HEK293 (cell line): ENCODE measurements at regions not wholly inside any gene's neighbourhood (a gene's known extent, or its start where the extent isn't known, plus 50 kb on each side); places are given as distances from the start of the nearest gene placed in this dataset.
A peak's percentile ranks its signal among the peaks of the same experiment; 100 is the strongest.

Experiments
- CTCF ChIA-PET: fragments of 350-600 bp; formaldehyde crosslinking; extraction: SDS; loops from one replicate; lab custom pipeline; 2021; ENCODE audit warnings: antibody characterized with exemption; lab: Yijun Ruan, JAX
- POLR2A ChIA-PET: fragments of 300-600 bp; formaldehyde crosslinking; extraction: SDS; loops from one replicate; lab custom pipeline; 2020; ENCODE audit warnings: antibody characterized with exemption, inconsistent platforms; lab: Yijun Ruan, JAX
- H3K27ac ChIP-seq: fragments of 200-500 bp; sonication (Bioruptor generic); 2 replicates; pipeline ENCODE4 v1.5.1; 2014; ENCODE audit warnings: low read depth, low read length, control low read depth, inconsistent platforms; ENCODE audit errors: extremely low read depth
- H3K36me3 ChIP-seq, 2 experiments: fragments of 200-500 bp in 1 of 2; sonication (Bioruptor generic) in 1 of 2; 1 replicate in 1 of 2; 2 replicates in 1 of 2; pipeline ENCODE4 v1.5.1; 2014 to 2017; ENCODE audit warnings: inconsistent platforms in 2 of 2, low read length in 2 of 2; ENCODE audit not compliant: control insufficient read depth in 2 of 2, insufficient read depth in 1 of 2
- H3K4me1 ChIP-seq: fragments of 200-500 bp; sonication (Bioruptor generic); 2 replicates; pipeline ENCODE4 v1.5.1; 2014; ENCODE audit warnings: mild to moderate bottlenecking, low read length, inconsistent platforms; ENCODE audit not compliant: control insufficient read depth, insufficient read depth
- H3K4me3 ChIP-seq: 2 replicates; pipeline ENCODE4 v1.5.1; 2011; ENCODE audit warnings: low read depth, mild to moderate bottlenecking, control low read depth, low read length, moderate library complexity
- H3K9me3 ChIP-seq: fragments of 200-500 bp; sonication (Bioruptor generic); 2 replicates; pipeline ENCODE4 v1.5.1; 2014; ENCODE audit warnings: low read depth, low read length, inconsistent platforms; ENCODE audit not compliant: control insufficient read depth, insufficient read depth
- GFI1B ChIP-seq: fragments of 450-650 bp; formaldehyde crosslinking; IDR thresholded peaks from 2 replicates; pipeline ENCODE4 v1.5.1; 2016; ENCODE audit warnings: missing biosample characterization, missing genetic modification characterization
- GLI2 ChIP-seq: fragments of 450-650 bp; formaldehyde crosslinking; IDR thresholded peaks from 2 replicates; pipeline ENCODE4; 2017; ENCODE audit warnings: missing biosample characterization, missing genetic modification characterization, low read depth, borderline replicate concordance
- KLF10 ChIP-seq: fragments of 450-650 bp; IDR thresholded peaks from 2 replicates; pipeline ENCODE4 v1.5.1; 2018; ENCODE audit warnings: missing biosample characterization, mild to moderate bottlenecking, missing genetic modification characterization
- KLF16 ChIP-seq: fragments of 450-650 bp; formaldehyde crosslinking; IDR thresholded peaks from 2 replicates; pipeline ENCODE4 v1.5.1; 2017; ENCODE audit warnings: missing biosample characterization, missing genetic modification characterization
- MZF1 ChIP-seq: fragments of 450-650 bp; formaldehyde crosslinking; IDR thresholded peaks from 2 replicates; pipeline ENCODE4 v1.5.1; 2017; ENCODE audit warnings: missing biosample characterization, missing genetic modification characterization, borderline replicate concordance
- PRDM1 ChIP-seq: fragments of 450-650 bp; formaldehyde crosslinking; IDR thresholded peaks from 2 replicates; pipeline ENCODE4; 2016; ENCODE audit warnings: missing biosample characterization, missing genetic modification characterization
- ZBTB1 ChIP-seq: fragments of 450-650 bp; formaldehyde crosslinking; IDR thresholded peaks from 2 replicates; pipeline ENCODE4 v1.5.1; 2016; ENCODE audit warnings: missing biosample characterization, missing genetic modification characterization
- ZEB2 ChIP-seq: fragments of 450-650 bp; formaldehyde crosslinking; IDR thresholded peaks from 2 replicates; pipeline ENCODE4 v1.5.1; 2016; ENCODE audit warnings: missing biosample characterization, missing genetic modification characterization
- ZNF202 ChIP-seq: fragments of 450-650 bp; formaldehyde crosslinking; IDR thresholded peaks from 2 replicates; pipeline ENCODE4 v1.5.1; 2016; ENCODE audit warnings: missing biosample characterization, missing genetic modification characterization, borderline replicate concordance
- ZNF366 ChIP-seq: fragments of 450-650 bp; formaldehyde crosslinking; conservative IDR thresholded peaks from 2 replicates; pipeline ENCODE4 v1.5.1; 2016; ENCODE audit warnings: missing biosample characterization, missing genetic modification characterization
- ZNF391 ChIP-seq: fragments of 450-650 bp; formaldehyde crosslinking; IDR thresholded peaks from 2 replicates; pipeline ENCODE4 v1.5.1; 2016; ENCODE audit warnings: low read depth, missing biosample characterization, missing genetic modification characterization, borderline replicate concordance
- ZNF404 ChIP-seq: fragments of 450-650 bp; formaldehyde crosslinking; IDR thresholded peaks from 2 replicates; pipeline ENCODE4 v1.5.1; 2017; ENCODE audit warnings: missing biosample characterization, missing genetic modification characterization
- ZNF416 ChIP-seq: fragments of 450-650 bp; formaldehyde crosslinking; IDR thresholded peaks from 2 replicates; pipeline ENCODE4 v1.5.1; 2016; ENCODE audit warnings: missing biosample characterization, missing genetic modification characterization
- ZNF426 ChIP-seq: fragments of 450-650 bp; formaldehyde crosslinking; IDR thresholded peaks from 2 replicates; pipeline ENCODE4 v1.5.1; 2017; ENCODE audit warnings: missing biosample characterization, missing genetic modification characterization, mild to moderate bottlenecking, inconsistent platforms, moderate library complexity
- ZNF514 ChIP-seq: fragments of 450-650 bp; formaldehyde crosslinking; IDR thresholded peaks from 2 replicates; pipeline ENCODE4 v1.5.1; 2016; ENCODE audit warnings: missing biosample characterization, missing genetic modification characterization
- ZNF560 ChIP-seq: fragments of 450-650 bp; formaldehyde crosslinking; IDR thresholded peaks from 2 replicates; pipeline ENCODE4 v1.5.1; 2017; ENCODE audit warnings: missing biosample characterization, missing genetic modification characterization, borderline replicate concordance
- ZNF654 ChIP-seq: fragments of 450-650 bp; formaldehyde crosslinking; IDR thresholded peaks from 2 replicates; pipeline ENCODE4 v1.5.1; 2016; ENCODE audit warnings: low read depth, missing biosample characterization, missing genetic modification characterization
- ZNF664 ChIP-seq: fragments of 450-650 bp; formaldehyde crosslinking; IDR thresholded peaks from 2 replicates; pipeline ENCODE4 v1.5.1; 2016; ENCODE audit warnings: missing biosample characterization, missing genetic modification characterization
- ZNF768 ChIP-seq: fragments of 450-650 bp; formaldehyde crosslinking; IDR thresholded peaks from 2 replicates; pipeline ENCODE4 v1.5.1; 2018; ENCODE audit warnings: missing biosample characterization, mild to moderate bottlenecking, missing genetic modification characterization
- ZSCAN4 ChIP-seq: fragments of 450-650 bp; formaldehyde crosslinking; IDR thresholded peaks from 2 replicates; pipeline ENCODE4 v1.5.1; 2017; ENCODE audit warnings: missing biosample characterization, missing genetic modification characterization
- TF ChIP-seq, protein P1 (sequence below): fragments of 450-650 bp; formaldehyde crosslinking; IDR thresholded peaks from 2 replicates; pipeline ENCODE4 v1.5.1; 2016; ENCODE audit warnings: missing biosample characterization, missing genetic modification characterization, borderline replicate concordance
- TF ChIP-seq, protein P2 (sequence below): fragments of 450-650 bp; formaldehyde crosslinking; IDR thresholded peaks from 2 replicates; pipeline ENCODE4 v1.5.1; 2016; ENCODE audit warnings: missing biosample characterization, missing genetic modification characterization
- TF ChIP-seq, protein P3 (sequence below): fragments of 450-650 bp; IDR thresholded peaks from 2 replicates; pipeline ENCODE4 v1.5.1; 2018; ENCODE audit warnings: missing biosample characterization, missing genetic modification characterization

- TF ChIP-seq, protein P1, sequence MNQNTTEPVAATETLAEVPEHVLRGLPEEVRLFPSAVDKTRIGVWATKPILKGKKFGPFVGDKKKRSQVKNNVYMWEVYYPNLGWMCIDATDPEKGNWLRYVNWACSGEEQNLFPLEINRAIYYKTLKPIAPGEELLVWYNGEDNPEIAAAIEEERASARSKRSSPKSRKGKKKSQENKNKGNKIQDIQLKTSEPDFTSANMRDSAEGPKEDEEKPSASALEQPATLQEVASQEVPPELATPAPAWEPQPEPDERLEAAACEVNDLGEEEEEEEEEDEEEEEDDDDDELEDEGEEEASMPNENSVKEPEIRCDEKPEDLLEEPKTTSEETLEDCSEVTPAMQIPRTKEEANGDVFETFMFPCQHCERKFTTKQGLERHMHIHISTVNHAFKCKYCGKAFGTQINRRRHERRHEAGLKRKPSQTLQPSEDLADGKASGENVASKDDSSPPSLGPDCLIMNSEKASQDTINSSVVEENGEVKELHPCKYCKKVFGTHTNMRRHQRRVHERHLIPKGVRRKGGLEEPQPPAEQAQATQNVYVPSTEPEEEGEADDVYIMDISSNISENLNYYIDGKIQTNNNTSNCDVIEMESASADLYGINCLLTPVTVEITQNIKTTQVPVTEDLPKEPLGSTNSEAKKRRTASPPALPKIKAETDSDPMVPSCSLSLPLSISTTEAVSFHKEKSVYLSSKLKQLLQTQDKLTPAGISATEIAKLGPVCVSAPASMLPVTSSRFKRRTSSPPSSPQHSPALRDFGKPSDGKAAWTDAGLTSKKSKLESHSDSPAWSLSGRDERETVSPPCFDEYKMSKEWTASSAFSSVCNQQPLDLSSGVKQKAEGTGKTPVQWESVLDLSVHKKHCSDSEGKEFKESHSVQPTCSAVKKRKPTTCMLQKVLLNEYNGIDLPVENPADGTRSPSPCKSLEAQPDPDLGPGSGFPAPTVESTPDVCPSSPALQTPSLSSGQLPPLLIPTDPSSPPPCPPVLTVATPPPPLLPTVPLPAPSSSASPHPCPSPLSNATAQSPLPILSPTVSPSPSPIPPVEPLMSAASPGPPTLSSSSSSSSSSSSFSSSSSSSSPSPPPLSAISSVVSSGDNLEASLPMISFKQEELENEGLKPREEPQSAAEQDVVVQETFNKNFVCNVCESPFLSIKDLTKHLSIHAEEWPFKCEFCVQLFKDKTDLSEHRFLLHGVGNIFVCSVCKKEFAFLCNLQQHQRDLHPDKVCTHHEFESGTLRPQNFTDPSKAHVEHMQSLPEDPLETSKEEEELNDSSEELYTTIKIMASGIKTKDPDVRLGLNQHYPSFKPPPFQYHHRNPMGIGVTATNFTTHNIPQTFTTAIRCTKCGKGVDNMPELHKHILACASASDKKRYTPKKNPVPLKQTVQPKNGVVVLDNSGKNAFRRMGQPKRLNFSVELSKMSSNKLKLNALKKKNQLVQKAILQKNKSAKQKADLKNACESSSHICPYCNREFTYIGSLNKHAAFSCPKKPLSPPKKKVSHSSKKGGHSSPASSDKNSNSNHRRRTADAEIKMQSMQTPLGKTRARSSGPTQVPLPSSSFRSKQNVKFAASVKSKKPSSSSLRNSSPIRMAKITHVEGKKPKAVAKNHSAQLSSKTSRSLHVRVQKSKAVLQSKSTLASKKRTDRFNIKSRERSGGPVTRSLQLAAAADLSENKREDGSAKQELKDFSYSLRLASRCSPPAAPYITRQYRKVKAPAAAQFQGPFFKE: no peak
- TF ChIP-seq ZNF391 (no peak), ZNF426 (tag by site-specific recombination) (no peak), ZSCAN4 (tag by site-specific recombination) (no peak), KLF16 (tag by site-specific recombination) (no peak)
Observed at GRCh38 chr13:87570669-87571068, 100.5 kb upstream of the SLITRK5 start (continued).

- no peaks in the 10 kb centered on the region for H3K9me3 ChIP-seq
- no peaks in the 10 kb centered on the region for H3K36me3 ChIP-seq
- ChIA-PET POLR2A (no interaction called here), CTCF (no interaction called here)
- H3K4me3 ChIP-seq: no peak overlapping the region
- H3K4me1 ChIP-seq: no peaks in the 10 kb centered on the region
- H3K27ac ChIP-seq: no peak overlapping the region
- TF ChIP-seq GFI1B: no peak
- no peak for TF ChIP-seq ZNF404
- TF ChIP-seq ZNF416: no peak
- peak; percentile 49 for TF ChIP-seq ZNF366
- no peak for TF ChIP-seq ZNF426 (tag by site-specific recombination)
- TF ChIP-seq ZNF664 (tag by site-specific recombination): no peak
- TF ChIP-seq ZNF654 (tag by site-specific recombination): no peak
- TF ChIP-seq ZNF202: 0 out of 2 replicates have a peak, but pooled peaks have one; percentile 29
- no peak for TF ChIP-seq ZNF560 (tag by site-specific recombination)
- TF ChIP-seq ZNF514: no peak
- TF ChIP-seq, protein P2, sequence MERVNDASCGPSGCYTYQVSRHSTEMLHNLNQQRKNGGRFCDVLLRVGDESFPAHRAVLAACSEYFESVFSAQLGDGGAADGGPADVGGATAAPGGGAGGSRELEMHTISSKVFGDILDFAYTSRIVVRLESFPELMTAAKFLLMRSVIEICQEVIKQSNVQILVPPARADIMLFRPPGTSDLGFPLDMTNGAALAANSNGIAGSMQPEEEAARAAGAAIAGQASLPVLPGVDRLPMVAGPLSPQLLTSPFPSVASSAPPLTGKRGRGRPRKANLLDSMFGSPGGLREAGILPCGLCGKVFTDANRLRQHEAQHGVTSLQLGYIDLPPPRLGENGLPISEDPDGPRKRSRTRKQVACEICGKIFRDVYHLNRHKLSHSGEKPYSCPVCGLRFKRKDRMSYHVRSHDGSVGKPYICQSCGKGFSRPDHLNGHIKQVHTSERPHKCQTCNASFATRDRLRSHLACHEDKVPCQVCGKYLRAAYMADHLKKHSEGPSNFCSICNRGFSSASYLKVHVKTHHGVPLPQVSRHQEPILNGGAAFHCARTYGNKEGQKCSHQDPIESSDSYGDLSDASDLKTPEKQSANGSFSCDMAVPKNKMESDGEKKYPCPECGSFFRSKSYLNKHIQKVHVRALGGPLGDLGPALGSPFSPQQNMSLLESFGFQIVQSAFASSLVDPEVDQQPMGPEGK (tag by site-specific recombination): no peak
- no peak for TF ChIP-seq ZNF768 (tag by site-specific recombination)
- peak; percentile 93 for TF ChIP-seq PRDM1
Observed at GRCh38 chr13:87582399-87582798, 88.8 kb upstream of the SLITRK5 start.

GRCh38 chr13:87590518-87590917 is 80.7 kb upstream of the SLITRK5 start:
- POLR2A ChIA-PET: no interaction called here
- Histone ChIP-seq H3K9me3 (no peaks in the 10 kb centered on the region), H3K27ac (no peak overlapping the region), H3K4me1 (no peaks in the 10 kb centered on the region), H3K4me3 (no peak overlapping the region), H3K36me3 (no peaks in the 10 kb centered on the region)
- CTCF ChIA-PET: interaction anchor here (0.9 kb wide), 1 partner anchor 12 kb away, joined by 3 read pairs; no protein-coding TSS in a partner anchor
- TF ChIP-seq MZF1 (tag by site-specific recombination) (no peak), ZBTB1 (tag by site-specific recombination) (no peak), GLI2 (tag by site-specific recombination) (no peak), KLF10 (no peak), ZEB2 (tag by site-specific recombination) (no peak)
- TF ChIP-seq, protein P3, sequence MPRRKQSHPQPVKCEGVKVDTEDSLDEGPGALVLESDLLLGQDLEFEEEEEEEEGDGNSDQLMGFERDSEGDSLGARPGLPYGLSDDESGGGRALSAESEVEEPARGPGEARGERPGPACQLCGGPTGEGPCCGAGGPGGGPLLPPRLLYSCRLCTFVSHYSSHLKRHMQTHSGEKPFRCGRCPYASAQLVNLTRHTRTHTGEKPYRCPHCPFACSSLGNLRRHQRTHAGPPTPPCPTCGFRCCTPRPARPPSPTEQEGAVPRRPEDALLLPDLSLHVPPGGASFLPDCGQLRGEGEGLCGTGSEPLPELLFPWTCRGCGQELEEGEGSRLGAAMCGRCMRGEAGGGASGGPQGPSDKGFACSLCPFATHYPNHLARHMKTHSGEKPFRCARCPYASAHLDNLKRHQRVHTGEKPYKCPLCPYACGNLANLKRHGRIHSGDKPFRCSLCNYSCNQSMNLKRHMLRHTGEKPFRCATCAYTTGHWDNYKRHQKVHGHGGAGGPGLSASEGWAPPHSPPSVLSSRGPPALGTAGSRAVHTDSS: no peak
